Mucosa of stomach (tissue), 1 donor: ENCODE measurements at regions not wholly inside any gene's neighbourhood (a gene's known extent, or its start where the extent isn't known, plus 50 kb on each side); places are given as distances from the start of the nearest gene placed in this dataset.

Experiments
- H3K27me3 ChIP-seq: one replicate; pipeline ENCODE4 v1.7.0; 2013; ENCODE audit warnings: mild to moderate bottlenecking, low read length; ENCODE audit not compliant: control insufficient read depth, insufficient read depth
- H3K36me3 ChIP-seq: one replicate; pipeline ENCODE4 v1.7.0; 2013; ENCODE audit warnings: low read length; ENCODE audit not compliant: control insufficient read depth, insufficient read depth
- H3K4me1 ChIP-seq: one replicate; pipeline ENCODE4 v1.7.0; 2013; ENCODE audit warnings: mild to moderate bottlenecking, low read length; ENCODE audit not compliant: control insufficient read depth, insufficient read depth
- H3K4me3 ChIP-seq: one replicate; pipeline ENCODE4 v1.7.0; 2013; ENCODE audit warnings: low read length
- H3K9ac ChIP-seq: one replicate; pipeline ENCODE4 v1.7.0; 2013; ENCODE audit warnings: mild to moderate bottlenecking, low read length, moderate library complexity
- H3K9me3 ChIP-seq: one replicate; pipeline ENCODE4 v1.7.0; 2013; ENCODE audit warnings: mild to moderate bottlenecking, low read length, moderate library complexity; ENCODE audit not compliant: control insufficient read depth
- donor health status: Pancreatic carcinoma.

GRCh38 chrX:7198499-7198898, 50.5 kb upstream of the PUDP start:
- Histone ChIP-seq H3K36me3 (no peaks in the 10 kb centered on the region), H3K4me1 (no peaks in the 10 kb centered on the region), H3K4me3 (no peak overlapping the region), H3K9ac (no peak overlapping the region), H3K9me3 (no peaks in the 10 kb centered on the region), H3K27me3 (no peaks in the 10 kb centered on the region)
